HCT116 (cell line): ENCODE measurements at regions not wholly inside any gene's neighbourhood (a gene's known extent, or its start where the extent isn't known, plus 50 kb on each side); places are given as distances from the start of the nearest gene placed in this dataset.

Experiments used
- ATAC-seq: fragments of 200-7000 bp; cut with Tn5 transposase; 2 replicates; pipeline ENCODE4 v1.9.1; 2020; ENCODE audit warnings: mild to moderate bottlenecking, moderate library complexity
- BruUV-seq: library from RNA; stranded (reverse); fragments of 400-500 nt; replicated peaks from 2 replicates; lab custom pipeline; 2021; lab: Mats Ljungman, UMichigan
- CTCF ChIA-PET: fragments of 300-600 bp; sonication (Branson Sonifier 250); formaldehyde crosslinking; loops from one replicate; lab custom pipeline; 2021; ENCODE audit warnings: antibody characterized with exemption; lab: Charles Lee
- POLR2A ChIA-PET: fragments of 300-600, 350-600 bp; sonication (Branson Sonifier 250); formaldehyde crosslinking; loops from one replicate; lab custom pipeline; 2021; ENCODE audit warnings: antibody characterized with exemption; lab: Charles Lee
- RAD21 ChIA-PET, 2 experiments: fragments of 300-600 bp; sonication (Branson Sonifier 250); formaldehyde crosslinking; loops; one replicate each; lab custom pipeline; 2023; ENCODE audit warnings: low total read pairs in 2 of 2; ENCODE audit not compliant: uncharacterized antibody in 2 of 2, unreplicated experiment in 2 of 2, low non-redundant PET in 1 of 2; lab: Charles Lee
- DNase-seq: peaks from one replicate; pipeline ENCODE4 v3.0.0-alpha.2; 2010; ENCODE audit warnings: low read depth, low spot score
- H2AFZ ChIP-seq: fragments of 200-600 bp; shearing (Covaris generic), sonication (generic); 2 replicates; pipeline ENCODE4 v1.6.1; 2017; ENCODE audit warnings: low read depth, mixed run types, mixed read lengths, antibody characterized with exemption, low read length; ENCODE audit not compliant: poor library complexity, severe bottlenecking
- H3K27ac ChIP-seq: 2 replicates; pipeline ENCODE4 v1.5.1; 2012; ENCODE audit warnings: low read depth, low read length
- H3K27me3 ChIP-seq: fragments of 200-600 bp; sonication (generic); 2 replicates; pipeline ENCODE4 v1.6.1; 2016; ENCODE audit warnings: mixed run types, low read length, mixed read lengths; ENCODE audit not compliant: insufficient read depth
- H3K36me3 ChIP-seq, 2 experiments: fragments of 200-500 bp in 1 of 2; fragments of 200-600 bp in 1 of 2; sonication (Bioruptor generic) in 1 of 2; sonication (generic) in 1 of 2; 2 replicates each; pipeline versions ENCODE4 v1.5.1 to v1.6.1; 2014 to 2016; ENCODE audit warnings: low read length in 2 of 2, inconsistent platforms in 1 of 2, mixed read lengths in 1 of 2, mixed run types in 1 of 2; ENCODE audit not compliant: insufficient read depth in 2 of 2, control insufficient read depth in 1 of 2
- H3K4me1 ChIP-seq, 2 experiments: fragments of 200-600 bp in 1 of 2; sonication (generic) in 1 of 2; 2 replicates each; pipeline versions ENCODE4 v1.5.1 to v1.6.1; 2012 to 2017; ENCODE audit warnings: low read length in 2 of 2, inconsistent platforms in 1 of 2, mild to moderate bottlenecking in 1 of 2, mixed read lengths in 1 of 2, mixed run types in 1 of 2, moderate library complexity in 1 of 2; ENCODE audit not compliant: insufficient read depth in 2 of 2, control insufficient read depth in 1 of 2
- H3K4me2 ChIP-seq: fragments of 200-600 bp; sonication (generic); 2 replicates; pipeline ENCODE4 v1.6.1; 2017; ENCODE audit warnings: mixed run types, low read length, mixed read lengths
- H3K4me3 ChIP-seq, 2 experiments: fragments of 200-600 bp in 1 of 2; sonication (generic) in 1 of 2; replicated peaks in 1 of 2; 2 replicates each; pipeline ENCODE4 v1.5.1; 2011 to 2016; ENCODE audit warnings: low read length in 2 of 2, control low read depth in 1 of 2, low read depth in 1 of 2, mild to moderate bottlenecking in 1 of 2, mixed read lengths in 1 of 2, mixed run types in 1 of 2
- H3K79me2 ChIP-seq: fragments of 200-600 bp; sonication (generic); 2 replicates; pipeline ENCODE4 v1.6.1; 2017; ENCODE audit warnings: mild to moderate bottlenecking, mixed run types, low read length, moderate library complexity, mixed read lengths; ENCODE audit not compliant: insufficient read depth
- H3K9ac ChIP-seq: fragments of 200-600 bp; sonication (generic); 2 replicates; pipeline ENCODE4 v1.6.1; 2016; ENCODE audit warnings: low read length, mixed read lengths
- H3K9me2 ChIP-seq: fragments of 200-600 bp; sonication (generic), shearing (Covaris generic); 2 replicates; pipeline ENCODE4 v1.6.1; 2017; ENCODE audit warnings: mixed run types, mild to moderate bottlenecking, moderate library complexity; ENCODE audit not compliant: insufficient read depth
- H3K9me3 ChIP-seq, 2 experiments: fragments of 200-500 bp in 1 of 2; fragments of 200-600 bp in 1 of 2; sonication (Bioruptor generic) in 1 of 2; sonication (generic) in 1 of 2; 2 replicates each; pipeline ENCODE4 v1.6.1; 2014 to 2017; ENCODE audit warnings: low read length in 2 of 2, mixed read lengths in 2 of 2, inconsistent platforms in 1 of 2, low read depth in 1 of 2, mild to moderate bottlenecking in 1 of 2, mixed run types in 1 of 2, moderate library complexity in 1 of 2; ENCODE audit not compliant: control insufficient read depth in 1 of 2, insufficient read depth in 1 of 2
- H4K20me1 ChIP-seq: fragments of 200-600 bp; sonication (generic), shearing (Covaris generic); 2 replicates; pipeline ENCODE4 v1.6.1; 2017; ENCODE audit warnings: mixed run types, mild to moderate bottlenecking, moderate library complexity; ENCODE audit not compliant: insufficient read depth
- CBX3 ChIP-seq: IDR thresholded peaks from 2 replicates; pipeline ENCODE4 v1.6.1; 2012; ENCODE audit warnings: low read depth
- CEBPB ChIP-seq: IDR thresholded peaks from 2 replicates; pipeline ENCODE4 v1.6.1; 2012; ENCODE audit warnings: low read depth
- EZH2phosphoT487 ChIP-seq: fragments of 200-600 bp; IDR thresholded peaks from 2 replicates; pipeline ENCODE4 v1.6.1; 2018; ENCODE audit warnings: antibody characterized with exemption, borderline replicate concordance
- JUND ChIP-seq: IDR thresholded peaks from 2 replicates; pipeline ENCODE4 v1.6.1; 2012
- POLR2A ChIP-seq: IDR thresholded peaks from 2 replicates; pipeline ENCODE4 v1.7.0; 2011; ENCODE audit warnings: borderline replicate concordance; ENCODE audit not compliant: insufficient read depth, insufficient read length; ENCODE audit errors: extremely low read depth
- POLR2AphosphoS5 ChIP-seq: IDR thresholded peaks from 2 replicates; pipeline ENCODE4 v1.6.1; 2011; ENCODE audit warnings: mild to moderate bottlenecking, low read depth, low read length, moderate library complexity
- RAD21 ChIP-seq: IDR thresholded peaks from 2 replicates; pipeline ENCODE4 v1.6.1; 2012; ENCODE audit warnings: low read depth, mild to moderate bottlenecking
- SIN3A ChIP-seq: IDR thresholded peaks from 2 replicates; pipeline ENCODE4 v1.6.1; 2012; ENCODE audit warnings: low read depth
- TCF7L2 ChIP-seq: IDR thresholded peaks from 2 replicates; pipeline ENCODE4 v1.7.0; 2011; ENCODE audit warnings: borderline replicate concordance, inconsistent platforms; ENCODE audit not compliant: insufficient read depth, insufficient read length; ENCODE audit errors: extremely low read depth
- ZFX ChIP-seq: fragments of 450-650 bp; IDR thresholded peaks from 2 replicates; pipeline ENCODE4 v1.6.1; 2017
- intact Hi-C: fragments of 100-400 bp; cut with micrococcal nuclease; formaldehyde crosslinking; loops from 2 replicates; pipeline ENCODE4 v1.10.0; 2022
- TF ChIP-seq, protein P1 (sequence below): IDR thresholded peaks from 2 replicates; pipeline ENCODE4 v1.6.1; 2012; ENCODE audit warnings: low read depth
- TF ChIP-seq, protein P2 (sequence below): IDR thresholded peaks from 2 replicates; pipeline ENCODE4 v1.6.1; 2012

DNA sequence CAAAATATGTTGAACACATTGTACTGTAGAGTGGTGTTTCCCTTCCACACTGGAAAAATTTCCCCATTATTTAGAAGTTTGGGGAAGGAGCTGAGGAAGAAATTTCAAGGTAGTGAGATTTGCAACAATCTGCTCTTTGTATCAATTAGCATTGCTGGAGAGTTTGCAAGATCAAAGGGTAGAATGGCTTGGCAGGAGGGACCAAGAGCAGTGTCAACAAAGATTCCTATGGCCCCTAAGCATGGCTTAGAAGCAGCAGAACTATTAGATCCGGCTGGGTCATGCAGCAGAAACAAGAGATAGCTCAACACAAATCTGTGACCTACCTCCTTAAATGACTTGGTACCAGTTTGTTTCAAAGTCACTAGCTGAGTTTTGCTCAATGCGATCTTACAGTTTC, 175.0 kb downstream of the C3orf38 start:
- Histone ChIP-seq H3K4me1 (no peaks in the 10 kb centered on the region), H3K27ac (no peak overlapping the region), H4K20me1 (no peaks in the 10 kb centered on the region), H3K4me2 (no peak overlapping the region), H3K4me3 (no peak overlapping the region), H3K9ac (no peak overlapping the region), H3K9me2 (no peaks in the 10 kb centered on the region), H2AFZ (no peak overlapping the region), H3K36me3 (no peaks in the 10 kb centered on the region), H3K79me2 (no peaks in the 10 kb centered on the region), H3K27me3 (no peaks in the 10 kb centered on the region), H3K9me3 (no peaks in the 10 kb centered on the region)
- ATAC-seq (no peak), DNase-seq (no peak)
- BruUV-seq = no TSS peak
- RAD21 ChIA-PET = no interaction called here
- intact Hi-C loops = no loop called here
- TF ChIP-seq TCF7L2 (no peak), CBX3 (no peak), JUND (no peak)
- CTCF ChIA-PET = no interaction called here
- POLR2A ChIA-PET = no interaction called here

DNA sequence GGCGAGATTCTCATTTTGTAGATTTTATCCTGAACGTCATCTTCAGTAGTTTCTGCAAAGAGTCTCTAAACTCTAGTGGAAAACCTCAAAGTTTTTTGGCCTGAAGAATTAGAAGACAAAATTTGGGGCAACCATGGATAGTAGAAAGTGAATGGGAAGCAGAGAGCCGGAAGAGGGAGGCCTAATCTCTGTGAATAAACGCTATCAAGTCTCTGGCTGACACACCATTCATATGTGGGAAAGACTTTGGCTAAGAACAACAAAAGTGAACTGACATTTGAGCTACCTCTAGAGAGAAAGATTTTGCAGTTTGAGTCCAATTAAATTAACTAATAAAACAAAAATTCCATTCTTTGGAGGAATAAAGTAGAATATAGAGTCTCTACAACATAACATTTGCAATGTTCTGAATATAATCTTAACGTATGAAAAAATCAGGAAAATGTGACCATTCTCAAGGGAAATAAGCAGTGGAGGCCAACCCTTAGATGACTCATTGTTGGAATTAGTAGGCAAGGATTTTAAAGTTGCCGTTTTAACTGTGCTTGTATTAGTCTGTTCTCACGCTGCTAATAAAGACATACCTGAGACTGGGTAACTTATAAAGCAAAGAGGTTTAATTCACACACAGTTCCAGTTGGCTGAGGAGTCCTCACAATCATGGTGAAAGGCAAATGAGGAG, 184.6 kb downstream of the C3orf38 start:
- Histone ChIP-seq H3K9me3 (no peaks in the 10 kb centered on the region; a peak in 2 of 4 replicates), H2AFZ (no peak overlapping the region), H3K4me3 (no peak overlapping the region), H4K20me1 (no peaks in the 10 kb centered on the region), H3K4me2 (no peak overlapping the region), H3K36me3 (no peaks in the 10 kb centered on the region), H3K4me1 (no peaks in the 10 kb centered on the region), H3K9me2 (no peaks in the 10 kb centered on the region), H3K9ac (no peak overlapping the region), H3K27me3 (no peaks in the 10 kb centered on the region), H3K27ac (no peak overlapping the region), H3K79me2 (no peaks in the 10 kb centered on the region)
- ATAC-seq (no peak), DNase-seq (no peak)
- ChIA-PET CTCF (no interaction called here), POLR2A (no interaction called here), RAD21 (no interaction called here)
- BruUV-seq = no TSS peak
- TF ChIP-seq, protein P1, sequence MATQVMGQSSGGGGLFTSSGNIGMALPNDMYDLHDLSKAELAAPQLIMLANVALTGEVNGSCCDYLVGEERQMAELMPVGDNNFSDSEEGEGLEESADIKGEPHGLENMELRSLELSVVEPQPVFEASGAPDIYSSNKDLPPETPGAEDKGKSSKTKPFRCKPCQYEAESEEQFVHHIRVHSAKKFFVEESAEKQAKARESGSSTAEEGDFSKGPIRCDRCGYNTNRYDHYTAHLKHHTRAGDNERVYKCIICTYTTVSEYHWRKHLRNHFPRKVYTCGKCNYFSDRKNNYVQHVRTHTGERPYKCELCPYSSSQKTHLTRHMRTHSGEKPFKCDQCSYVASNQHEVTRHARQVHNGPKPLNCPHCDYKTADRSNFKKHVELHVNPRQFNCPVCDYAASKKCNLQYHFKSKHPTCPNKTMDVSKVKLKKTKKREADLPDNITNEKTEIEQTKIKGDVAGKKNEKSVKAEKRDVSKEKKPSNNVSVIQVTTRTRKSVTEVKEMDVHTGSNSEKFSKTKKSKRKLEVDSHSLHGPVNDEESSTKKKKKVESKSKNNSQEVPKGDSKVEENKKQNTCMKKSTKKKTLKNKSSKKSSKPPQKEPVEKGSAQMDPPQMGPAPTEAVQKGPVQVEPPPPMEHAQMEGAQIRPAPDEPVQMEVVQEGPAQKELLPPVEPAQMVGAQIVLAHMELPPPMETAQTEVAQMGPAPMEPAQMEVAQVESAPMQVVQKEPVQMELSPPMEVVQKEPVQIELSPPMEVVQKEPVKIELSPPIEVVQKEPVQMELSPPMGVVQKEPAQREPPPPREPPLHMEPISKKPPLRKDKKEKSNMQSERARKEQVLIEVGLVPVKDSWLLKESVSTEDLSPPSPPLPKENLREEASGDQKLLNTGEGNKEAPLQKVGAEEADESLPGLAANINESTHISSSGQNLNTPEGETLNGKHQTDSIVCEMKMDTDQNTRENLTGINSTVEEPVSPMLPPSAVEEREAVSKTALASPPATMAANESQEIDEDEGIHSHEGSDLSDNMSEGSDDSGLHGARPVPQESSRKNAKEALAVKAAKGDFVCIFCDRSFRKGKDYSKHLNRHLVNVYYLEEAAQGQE = no peak
- TF ChIP-seq POLR2A (no peak), POLR2AphosphoS5 (no peak), RAD21 (no peak), ZFX (no peak), SIN3A (no peak), CEBPB (no peak), EZH2phosphoT487 (no peak), TCF7L2 (no peak), CBX3 (no peak)
- TF ChIP-seq, protein P2, sequence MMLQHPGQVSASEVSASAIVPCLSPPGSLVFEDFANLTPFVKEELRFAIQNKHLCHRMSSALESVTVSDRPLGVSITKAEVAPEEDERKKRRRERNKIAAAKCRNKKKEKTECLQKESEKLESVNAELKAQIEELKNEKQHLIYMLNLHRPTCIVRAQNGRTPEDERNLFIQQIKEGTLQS = no peak
- intact Hi-C loops = no loop called here
